ENCODE measurements at regions not wholly inside any gene's neighbourhood (a gene's known extent, or its start where the extent isn't known, plus 50 kb on each side); places are given as distances from the start of the nearest gene placed in this dataset.
"Not testable (repeated sequence)": the region's sequence is repeated elsewhere in the genome, so short reads cannot be mapped to it uniquely, and the experiment has no call there.

DNA sequence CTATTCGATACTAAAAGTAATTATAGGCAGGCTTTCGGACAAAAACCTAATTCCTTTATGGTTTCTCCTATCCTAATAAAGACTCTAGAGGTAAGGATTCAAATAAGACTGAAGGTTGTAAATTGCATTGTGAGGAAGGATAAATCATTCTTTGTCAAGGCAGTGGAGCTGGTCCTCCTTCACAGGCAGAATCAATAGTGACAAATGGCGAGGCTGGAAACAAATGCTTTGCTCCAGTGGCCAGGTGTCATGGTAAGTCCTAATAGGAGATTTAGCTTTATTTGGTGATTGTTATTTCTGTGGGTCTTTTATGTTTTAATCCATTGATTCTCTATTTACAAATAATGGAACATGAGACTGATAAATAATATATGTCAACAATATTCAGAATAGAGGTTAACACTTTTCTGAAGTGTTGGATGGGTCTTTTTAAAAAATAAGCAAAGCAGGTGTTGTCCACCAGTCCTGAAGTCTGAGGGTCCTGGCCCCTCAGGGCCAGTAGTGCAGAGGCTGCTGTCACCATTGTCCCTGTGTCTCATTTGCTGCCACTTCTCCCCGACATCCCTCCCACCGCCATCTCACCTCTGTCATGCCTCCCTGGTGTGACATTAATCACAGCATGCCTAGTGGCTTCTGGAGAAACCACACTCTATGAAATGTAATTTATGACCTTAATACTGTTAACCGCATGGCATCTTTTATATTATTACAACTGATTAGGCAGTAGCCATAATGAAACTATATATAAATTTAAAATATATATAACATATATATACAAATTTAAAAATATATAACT, 120.9 kb upstream of the MAGI3 start:
- no peak for DNase-seq

DNA sequence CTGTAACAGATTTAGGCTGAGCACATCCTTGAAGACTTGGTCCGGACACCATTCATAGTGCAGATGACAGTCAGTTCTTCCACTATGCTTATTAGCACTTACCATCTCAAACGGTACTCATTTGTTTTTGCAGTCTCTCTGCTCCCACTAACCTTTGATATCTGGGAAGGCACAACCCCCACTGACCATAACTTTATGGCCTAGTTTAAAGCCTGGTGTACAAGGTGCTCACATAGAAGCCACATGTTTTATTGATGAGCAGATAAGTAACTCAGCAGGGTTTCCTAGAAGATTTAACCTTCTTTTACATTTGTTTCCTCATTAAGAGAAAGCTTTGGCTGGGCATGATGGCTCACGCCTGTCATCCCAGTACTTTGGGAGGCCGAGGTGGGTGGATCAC, 119.3 kb upstream of the MAGI3 start:
- no peak for DNase-seq

DNA sequence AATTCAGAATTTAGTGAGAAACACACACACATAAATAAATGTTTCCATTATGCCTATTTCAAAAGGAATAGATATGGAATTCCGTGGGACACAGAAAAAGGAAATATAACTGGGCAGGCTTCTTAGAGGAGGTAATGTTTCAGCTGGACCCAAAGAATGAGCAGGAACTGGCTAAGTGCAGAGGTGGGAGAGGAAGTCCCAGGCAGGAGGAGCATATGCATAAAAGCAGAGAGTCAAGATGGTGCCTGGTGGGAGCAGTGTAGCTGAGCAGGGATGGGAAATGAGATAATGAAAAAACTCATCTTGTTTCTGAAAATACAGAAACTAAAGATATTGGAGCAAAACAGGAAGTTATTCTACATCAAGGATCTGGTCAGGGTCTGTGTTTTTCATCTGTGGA, 115.2 kb upstream of the MAGI3 start:
- no peak for DNase-seq

DNA sequence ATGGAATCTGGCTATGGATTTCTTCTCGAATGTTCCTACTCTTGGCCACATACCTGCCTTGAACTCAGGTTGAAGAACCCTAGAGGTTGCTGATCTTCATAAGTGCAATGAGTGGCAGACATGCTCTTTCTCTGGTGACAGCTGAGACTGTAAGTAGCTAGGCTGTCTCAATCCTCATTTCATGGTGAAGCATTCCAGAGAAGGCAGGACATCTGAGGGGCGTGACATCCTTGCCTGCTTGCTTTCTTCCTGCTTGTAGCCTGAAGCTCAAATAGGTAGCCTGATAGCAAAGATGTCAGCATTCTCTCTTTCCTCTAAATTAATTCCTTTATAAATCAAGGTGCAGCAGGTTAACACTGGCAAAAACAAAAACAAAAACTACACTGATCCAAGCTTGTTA, 114.6 kb upstream of the MAGI3 start:
- no peak for DNase-seq

GRCh38 chr1:113276507-113276906, 113.8 kb upstream of the MAGI3 start:
- DNase-seq: no peak

- DNase-seq: no peak
These were observed 111.9 kb upstream of the MAGI3 start for GRCh38 chr1:113278371-113278770.

DNA sequence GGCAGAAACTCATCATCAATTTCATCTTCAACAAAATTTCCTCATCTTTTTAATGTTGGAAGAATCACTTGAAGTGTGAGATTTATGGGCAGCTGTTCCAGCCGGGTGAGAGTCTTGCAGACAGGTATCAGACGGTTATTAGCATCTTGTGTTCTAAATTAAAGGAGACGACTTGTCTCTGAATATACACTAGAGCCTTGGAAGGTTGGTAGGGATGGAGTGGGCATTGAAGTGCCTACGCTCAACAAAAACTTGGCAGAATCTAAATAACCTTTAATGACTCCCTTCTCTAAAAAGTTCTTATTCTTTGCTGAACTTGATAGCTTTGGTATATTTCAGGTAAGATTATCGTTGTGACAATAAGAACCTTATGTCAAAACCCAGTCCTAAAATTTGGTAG, 111.5 kb upstream of the MAGI3 start:
- DNase-seq: no peak

GRCh38 chr1:113279776-113280391, 110.4 kb upstream of the MAGI3 start:
- DNase-seq: no peak

DNA sequence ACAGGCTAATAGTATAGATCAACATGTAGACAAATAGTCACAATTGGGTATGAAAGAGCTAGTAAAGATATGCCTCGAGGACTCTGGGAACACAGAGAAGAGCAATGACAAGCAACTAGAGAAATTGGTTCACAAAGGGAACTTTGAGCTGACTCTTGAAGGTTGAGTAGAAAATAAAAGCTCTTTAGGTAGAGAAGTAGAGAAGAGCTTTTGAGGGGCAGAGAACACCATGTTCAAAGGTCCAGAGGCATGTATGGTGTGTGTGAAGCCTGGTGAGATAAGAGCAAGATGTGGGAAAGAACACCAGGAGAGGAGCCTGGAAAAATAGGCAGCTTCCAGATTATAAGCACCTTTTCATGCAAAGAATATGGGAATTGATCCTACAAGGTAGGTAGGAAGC, 109.7 kb upstream of the MAGI3 start:
- DNase-seq: no peak

- no peak for DNase-seq
These were observed 108.8 kb upstream of the MAGI3 start for GRCh38 chr1:113281550-113281949.

DNA sequence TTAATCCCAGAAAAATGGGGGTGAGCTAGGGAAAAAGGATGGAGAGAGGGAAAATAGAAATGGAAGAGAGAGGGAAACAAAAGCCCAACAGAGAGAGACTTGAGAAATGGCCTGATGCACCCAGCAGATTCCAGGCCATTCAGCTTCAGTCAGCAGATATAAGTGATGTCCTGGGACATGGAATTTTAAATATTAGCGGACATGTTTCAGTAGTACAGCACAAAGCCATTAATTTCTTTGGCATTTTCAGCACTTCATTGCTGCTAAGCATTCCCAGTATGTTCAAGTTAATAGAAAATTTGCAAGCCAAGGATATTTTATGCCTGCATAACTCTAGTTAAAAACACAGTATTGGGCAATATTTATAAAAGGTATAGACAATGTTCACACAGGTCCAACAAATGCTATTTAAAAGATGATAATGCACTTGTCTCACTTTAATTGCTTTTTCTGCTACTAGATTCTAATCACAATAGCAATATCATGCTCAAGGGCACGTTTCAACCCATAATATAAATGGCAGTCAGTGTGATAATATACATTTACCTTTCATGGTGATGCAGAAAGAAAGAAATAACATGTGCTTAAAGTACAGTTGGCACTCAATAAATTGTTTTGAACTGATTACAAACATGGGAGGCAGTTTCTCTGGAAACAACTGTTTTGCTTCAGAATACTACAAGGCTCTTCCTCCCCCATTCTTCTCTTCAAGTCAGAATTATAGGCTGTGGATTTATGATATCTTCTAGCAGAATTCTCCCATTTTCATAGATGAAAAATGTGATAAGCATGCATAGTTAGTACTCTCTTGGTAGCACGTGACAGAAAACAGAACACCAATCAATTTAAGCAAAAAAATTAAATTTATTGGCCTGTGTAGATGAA, 108.1 kb upstream of the MAGI3 start:
- DNase-seq: no peak

DNA sequence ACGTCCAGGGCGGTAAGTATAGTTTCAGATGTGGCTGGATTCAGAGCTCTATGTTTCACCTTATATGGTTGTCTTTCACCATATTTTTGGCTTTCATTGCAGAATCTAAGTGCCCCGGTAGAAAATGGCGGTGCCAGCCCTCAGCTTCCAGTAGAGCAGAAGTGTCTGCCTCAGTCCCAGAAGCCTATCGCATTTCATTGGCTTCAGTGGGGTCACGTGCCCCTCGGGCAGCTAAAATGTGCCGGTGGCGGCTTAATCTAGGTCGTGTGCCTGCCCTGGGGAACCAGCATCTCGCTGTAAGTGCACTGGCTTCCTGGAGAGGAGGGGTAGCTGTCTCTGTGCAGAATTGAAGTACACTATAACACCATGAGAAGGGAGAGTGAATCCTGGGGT, 107.4 kb upstream of the MAGI3 start:
- no peak for DNase-seq

- no peak for DNase-seq
These were observed 106.4 kb upstream of the MAGI3 start for GRCh38 chr1:113283914-113284313.

DNA sequence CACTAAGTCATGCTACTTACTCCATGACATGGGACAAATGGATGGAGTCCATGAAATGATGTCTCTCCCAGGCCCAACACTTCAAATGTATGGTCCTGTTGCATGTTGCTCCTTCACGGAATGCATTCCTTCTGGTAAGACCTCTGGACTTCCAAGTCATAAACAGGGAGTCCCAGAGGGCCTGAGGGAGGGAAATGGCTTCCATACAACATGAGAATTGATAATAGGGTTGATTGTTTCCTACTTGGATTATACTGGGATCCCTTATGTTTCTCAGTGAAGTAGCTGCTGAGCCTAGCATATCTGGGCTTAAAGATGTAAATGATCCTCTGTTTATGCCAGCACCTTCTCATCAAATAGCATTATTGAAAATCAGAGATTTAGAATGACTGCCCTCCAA, 104.2 kb upstream of the MAGI3 start:
- DNase-seq: no peak

- no peak for DNase-seq
These were observed 98.3 kb upstream of the MAGI3 start for GRCh38 chr1:113291777-113292602.

DNA sequence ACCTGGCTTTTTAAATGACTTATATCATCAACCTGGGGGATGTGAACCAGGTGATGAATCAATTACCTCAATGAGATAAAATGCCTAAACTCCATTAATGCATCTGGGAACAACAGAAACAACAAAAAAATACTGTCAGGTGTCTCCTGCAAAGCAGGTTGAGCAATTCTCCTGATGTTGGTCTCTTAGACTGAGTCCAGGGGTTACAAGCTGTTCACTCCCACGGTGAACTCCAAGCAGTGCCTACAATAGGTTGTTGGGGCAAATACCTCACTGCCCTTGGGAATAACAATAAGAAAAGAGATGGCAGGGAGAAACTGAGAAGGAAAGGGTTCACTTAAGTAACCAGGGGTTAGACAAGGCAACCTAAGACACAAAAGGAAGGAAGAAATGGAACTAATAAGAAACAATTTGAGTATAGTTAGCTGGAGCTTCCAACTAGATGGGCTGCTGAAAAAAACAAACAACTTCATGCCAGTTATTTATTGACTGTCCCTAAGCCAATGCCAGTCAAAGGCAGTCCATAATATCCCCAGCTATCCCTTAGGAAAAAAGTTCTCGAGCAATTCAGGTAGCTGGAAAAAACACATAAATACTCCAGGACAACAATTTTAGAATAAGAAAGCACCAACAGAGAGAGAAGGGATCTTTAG, 97.6 kb upstream of the MAGI3 start:
- DNase-seq: no peak

DNA sequence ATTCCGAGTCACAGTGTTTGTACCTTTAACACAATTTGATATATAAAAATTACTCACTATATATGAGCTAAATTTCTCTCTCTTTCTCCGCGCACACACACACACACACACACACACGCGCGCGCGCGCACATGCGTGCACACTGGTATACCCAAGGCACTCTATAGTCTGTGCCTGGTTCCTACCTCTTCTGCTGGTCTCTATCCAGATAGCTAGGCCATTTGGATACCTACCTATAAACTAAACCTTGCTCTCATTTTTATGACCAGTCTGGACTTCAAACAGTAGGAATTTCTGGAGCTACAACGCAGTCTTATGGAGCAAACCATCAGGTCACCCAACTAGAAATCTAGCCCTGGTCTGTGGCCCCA, 97.1 kb upstream of the MAGI3 start:
- DNase-seq: no peak

- DNase-seq: no peak
These were observed 92.6 kb upstream of the MAGI3 start for GRCh38 chr1:113297749-113298148.

GRCh38 chr1:113298941-113299340, 91.4 kb upstream of the MAGI3 start:
- DNase-seq: no peak

DNA sequence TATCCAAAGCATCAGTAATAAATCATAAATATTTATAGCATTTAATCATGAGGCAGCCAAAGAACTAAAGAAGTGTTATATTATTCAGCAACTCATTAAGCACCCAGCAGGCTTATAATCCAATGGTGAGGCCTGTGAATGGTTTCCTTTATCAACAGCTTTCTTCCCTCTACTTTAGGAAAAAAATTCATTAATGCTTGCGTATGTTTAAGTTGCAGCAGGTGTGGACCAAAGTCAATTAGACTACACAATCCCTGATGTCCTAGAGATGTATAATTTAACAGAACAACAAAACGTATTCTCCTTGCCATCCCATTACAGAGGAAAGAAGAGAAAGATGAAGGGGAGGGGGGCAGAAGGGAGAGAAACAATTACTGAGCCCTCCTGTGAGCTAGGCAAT, 87.7 kb upstream of the MAGI3 start:
- no peak for DNase-seq

DNA sequence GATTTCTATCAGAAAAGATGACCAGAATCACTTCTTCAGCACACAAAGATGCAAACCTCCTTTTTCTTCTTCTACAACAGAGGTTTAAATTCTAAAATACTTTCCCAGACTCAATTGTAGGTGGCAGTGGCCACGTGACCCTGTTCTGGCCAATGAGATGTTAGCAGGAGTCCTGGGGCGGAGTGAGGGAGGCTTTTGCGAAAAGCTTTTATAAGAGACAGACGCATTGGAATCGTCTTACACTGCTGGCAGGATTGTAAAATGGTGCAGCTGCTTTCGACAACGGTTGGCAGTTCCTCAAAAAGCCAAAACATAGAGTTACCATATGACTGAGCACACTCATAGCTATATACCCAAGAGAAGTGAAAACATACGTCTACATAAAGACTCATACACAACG, 87.0 kb upstream of the MAGI3 start:
- DNase-seq: no peak

GRCh38 chr1:113305029-113305428, 85.3 kb upstream of the MAGI3 start:
- not testable (repeated sequence) for DNase-seq
